ENCODE measurements at regions not wholly inside any gene's neighbourhood (a gene's known extent, or its start where the extent isn't known, plus 50 kb on each side); places are given as distances from the start of the nearest gene placed in this dataset.

DNA sequence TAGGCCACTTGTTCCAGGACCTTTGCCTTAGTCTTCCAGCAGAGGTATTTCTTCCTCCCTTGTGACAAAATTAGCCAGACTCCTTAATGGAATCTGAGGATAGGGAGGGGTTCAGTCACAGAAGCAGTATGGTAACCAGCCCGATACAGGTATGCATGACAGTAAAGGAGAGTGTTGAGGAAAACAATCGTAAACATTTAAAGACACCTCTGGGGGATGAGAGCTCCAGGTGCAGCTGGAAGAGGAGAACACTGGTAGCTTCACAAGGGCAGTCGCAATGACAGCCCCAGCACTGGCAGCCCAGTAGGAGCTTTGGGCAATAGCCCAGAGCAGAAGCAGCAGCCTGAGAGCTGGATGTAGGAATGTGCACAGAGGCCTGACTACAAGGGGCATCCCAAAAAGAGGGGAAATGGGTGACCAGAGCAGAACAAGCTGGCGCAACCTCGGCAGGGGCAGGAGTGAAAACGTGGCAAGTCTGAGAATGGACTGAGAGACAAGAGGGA, 344.9 kb upstream of the JAG1 start:
- TF ChIP-seq POLR2AphosphoS5 (IDR thresholded peaks at IDR 0.05) (no peak), POLR2A (IDR thresholded peaks at IDR 0.05) (no peak), EP300 (IDR thresholded peaks at IDR 0.05) (no peak)
- TF ChIP-seq, protein P1, sequence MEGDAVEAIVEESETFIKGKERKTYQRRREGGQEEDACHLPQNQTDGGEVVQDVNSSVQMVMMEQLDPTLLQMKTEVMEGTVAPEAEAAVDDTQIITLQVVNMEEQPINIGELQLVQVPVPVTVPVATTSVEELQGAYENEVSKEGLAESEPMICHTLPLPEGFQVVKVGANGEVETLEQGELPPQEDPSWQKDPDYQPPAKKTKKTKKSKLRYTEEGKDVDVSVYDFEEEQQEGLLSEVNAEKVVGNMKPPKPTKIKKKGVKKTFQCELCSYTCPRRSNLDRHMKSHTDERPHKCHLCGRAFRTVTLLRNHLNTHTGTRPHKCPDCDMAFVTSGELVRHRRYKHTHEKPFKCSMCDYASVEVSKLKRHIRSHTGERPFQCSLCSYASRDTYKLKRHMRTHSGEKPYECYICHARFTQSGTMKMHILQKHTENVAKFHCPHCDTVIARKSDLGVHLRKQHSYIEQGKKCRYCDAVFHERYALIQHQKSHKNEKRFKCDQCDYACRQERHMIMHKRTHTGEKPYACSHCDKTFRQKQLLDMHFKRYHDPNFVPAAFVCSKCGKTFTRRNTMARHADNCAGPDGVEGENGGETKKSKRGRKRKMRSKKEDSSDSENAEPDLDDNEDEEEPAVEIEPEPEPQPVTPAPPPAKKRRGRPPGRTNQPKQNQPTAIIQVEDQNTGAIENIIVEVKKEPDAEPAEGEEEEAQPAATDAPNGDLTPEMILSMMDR (IDR thresholded peaks at IDR 0.05) = no peak

Measured in sigmoid colon (tissue), 4 donors.